ENCODE measurements at regions not wholly inside any gene's neighbourhood (a gene's known extent, or its start where the extent isn't known, plus 50 kb on each side); places are given as distances from the start of the nearest gene placed in this dataset.

GRCh38 chr13:55001881-55002280, 1973.3 kb downstream of the OLFM4 start:
- Histone ChIP-seq H3K9me2 (replicated peaks; ENCODE audit: low read length) (no peaks in the 10 kb centered on the region), H3K9ac (ENCODE audit: low read length) (no peak overlapping the region), H3F3A (ENCODE audit: low read length, unreplicated experiment) (no peaks in the 10 kb centered on the region), H3K79me2 (ENCODE audit: low read length) (no peaks in the 10 kb centered on the region), H3K4me2 (ENCODE audit: low read length) (no peak overlapping the region), H3K36me3 (ENCODE audit: low read depth, low read length) (no peaks in the 10 kb centered on the region), H3K27me3 (ENCODE audit: low read length) (no peaks in the 10 kb centered on the region), H3K27ac (ENCODE audit: low read length) (no peak overlapping the region), H4K20me1 (ENCODE audit: low read length) (no peaks in the 10 kb centered on the region), H3K4me3 (ENCODE audit: low read length) (no peak overlapping the region), H3K4me1 (ENCODE audit: insufficient read depth, low read length) (no peaks in the 10 kb centered on the region), H2AFZ (ENCODE audit: low read length) (no peak overlapping the region), H3K9me3 (ENCODE audit: low read length) (no peaks in the 10 kb centered on the region)
- DNase-seq (no peak), ATAC-seq (no peak)
- ChIA-PET CTCF (no interaction called here), POLR2A (ENCODE audit: unreplicated experiment) (no interaction called here)
- no TSS peak for BruUV-seq (replicated peaks)
- intact Hi-C loops (cut with micrococcal nuclease), result no loop called here
- no peak for TF ChIP-seq EZH2 (IDR thresholded peaks at IDR 0.05; ENCODE audit: low read length, unreplicated experiment)
- TF ChIP-seq EZH2phosphoT487 (IDR thresholded peaks at IDR 0.05; ENCODE audit: borderline replicate concordance, low read length), result no peak
- TF ChIP-seq CTCF (conservative IDR thresholded peaks at IDR 0.05; ENCODE audit: low read depth, low read length), result no peak

GRCh38 chr13:55007681-55008080, 1979.1 kb downstream of the OLFM4 start:
- no peak for DNase-seq
- Histone ChIP-seq H3K4me1 (ENCODE audit: insufficient read depth, low read length) (no peaks in the 10 kb centered on the region), H3K27ac (ENCODE audit: low read length) (no peak overlapping the region), H3K4me3 (ENCODE audit: low read length) (no peak overlapping the region), H3F3A (ENCODE audit: low read length, unreplicated experiment) (no peaks in the 10 kb centered on the region), H3K9me3 (ENCODE audit: low read length) (no peaks in the 10 kb centered on the region), H3K79me2 (ENCODE audit: low read length) (no peaks in the 10 kb centered on the region), H2AFZ (ENCODE audit: low read length) (no peak overlapping the region), H3K27me3 (ENCODE audit: low read length) (no peaks in the 10 kb centered on the region), H3K9ac (ENCODE audit: low read length) (no peak overlapping the region), H4K20me1 (ENCODE audit: low read length) (no peaks in the 10 kb centered on the region), H3K4me2 (ENCODE audit: low read length) (no peak overlapping the region), H3K36me3 (ENCODE audit: low read depth, low read length) (no peaks in the 10 kb centered on the region), H3K9me2 (replicated peaks; ENCODE audit: low read length) (no peaks in the 10 kb centered on the region)
- TF ChIP-seq EZH2 (IDR thresholded peaks at IDR 0.05; ENCODE audit: low read length, unreplicated experiment), result no peak
- TF ChIP-seq EZH2phosphoT487 (IDR thresholded peaks at IDR 0.05; ENCODE audit: borderline replicate concordance, low read length), result no peak
- TF ChIP-seq CTCF (conservative IDR thresholded peaks at IDR 0.05; ENCODE audit: low read depth, low read length), result no peak
- no TSS peak for BruUV-seq (replicated peaks)
- ATAC-seq, result no peak
- ChIA-PET CTCF (interaction anchor here (0.7 kb wide), 1 partner anchor 278 kb away, joined by 9 read pairs; no protein-coding TSS in a partner anchor), POLR2A (ENCODE audit: unreplicated experiment) (no interaction called here)
- intact Hi-C loops (cut with micrococcal nuclease), result no loop called here

GRCh38 chr13:55013051-55013450, 1984.4 kb downstream of the OLFM4 start:
- ATAC-seq, result no peak

More at GRCh38 chr13:55013051-55013450, 1984.4 kb downstream of the OLFM4 start:
- intact Hi-C loops (cut with micrococcal nuclease), result no loop called here
- no peaks in the 10 kb centered on the region for H3K79me2 ChIP-seq (ENCODE audit: low read length)
- no peaks in the 10 kb centered on the region for H3K4me1 ChIP-seq (ENCODE audit: insufficient read depth, low read length)
- no peaks in the 10 kb centered on the region for H3K9me2 ChIP-seq (replicated peaks; ENCODE audit: low read length)
- no peak overlapping the region for H2AFZ ChIP-seq (ENCODE audit: low read length)
- TF ChIP-seq EZH2phosphoT487 (IDR thresholded peaks at IDR 0.05; ENCODE audit: borderline replicate concordance, low read length) (no peak), CTCF (conservative IDR thresholded peaks at IDR 0.05; ENCODE audit: low read depth, low read length) (no peak), EZH2 (IDR thresholded peaks at IDR 0.05; ENCODE audit: low read length, unreplicated experiment) (no peak)
- H3K9me3 ChIP-seq (ENCODE audit: low read length), result no peaks in the 10 kb centered on the region
- no peak overlapping the region for H3K27ac ChIP-seq (ENCODE audit: low read length)
- H3K27me3 ChIP-seq (ENCODE audit: low read length), result no peaks in the 10 kb centered on the region
- no peak overlapping the region for H3K4me2 ChIP-seq (ENCODE audit: low read length)
- H3F3A ChIP-seq (ENCODE audit: low read length, unreplicated experiment), result no peaks in the 10 kb centered on the region
- no peak overlapping the region for H3K9ac ChIP-seq (ENCODE audit: low read length)
- no peaks in the 10 kb centered on the region for H4K20me1 ChIP-seq (ENCODE audit: low read length)
- BruUV-seq (replicated peaks), result no TSS peak
- no peaks in the 10 kb centered on the region for H3K36me3 ChIP-seq (ENCODE audit: low read depth, low read length)
- ChIA-PET CTCF (no interaction called here), POLR2A (ENCODE audit: unreplicated experiment) (no interaction called here)
- DNase-seq, result no peak
- H3K4me3 ChIP-seq (ENCODE audit: low read length), result no peak overlapping the region

Measured in PC-3 (cell line).